ENCODE measurements at regions not wholly inside any gene's neighbourhood (a gene's known extent, or its start where the extent isn't known, plus 50 kb on each side); places are given as distances from the start of the nearest gene placed in this dataset.

GRCh38 chr13:34752283-34752960, 189.6 kb upstream of the NBEA start:
- no peak for DNase-seq (ENCODE audit: low read depth)

- DNase-seq (ENCODE audit: low read depth), result no peak
These were observed 185.9 kb upstream of the NBEA start for GRCh38 chr13:34756136-34756535.

GRCh38 chr13:34756572-34756971, 185.5 kb upstream of the NBEA start:
- no peak for DNase-seq (ENCODE audit: low read depth)

GRCh38 chr13:34757441-34757840, 184.6 kb upstream of the NBEA start:
- DNase-seq (ENCODE audit: low read depth), result no peak

- no peak for DNase-seq (ENCODE audit: low read depth)
These were observed 183.4 kb upstream of the NBEA start for GRCh38 chr13:34758628-34759027.

GRCh38 chr13:34762312-34762711, 179.8 kb upstream of the NBEA start:
- DNase-seq (ENCODE audit: low read depth), result no peak

GRCh38 chr13:34764246-34764645, 177.8 kb upstream of the NBEA start:
- no peak for DNase-seq (ENCODE audit: low read depth)

- DNase-seq (ENCODE audit: low read depth), result no peak
These were observed 176.5 kb upstream of the NBEA start for GRCh38 chr13:34765446-34766180.

- no peak for DNase-seq (ENCODE audit: low read depth)
These were observed 174.3 kb upstream of the NBEA start for GRCh38 chr13:34767778-34768177.

- no peak for DNase-seq (ENCODE audit: low read depth)
These were observed 169.9 kb upstream of the NBEA start for GRCh38 chr13:34772206-34772605.

- no peak for DNase-seq (ENCODE audit: low read depth)
These were observed 169.2 kb upstream of the NBEA start for GRCh38 chr13:34772881-34773280.

GRCh38 chr13:34776390-34776981, 165.6 kb upstream of the NBEA start:
- no peak for DNase-seq (ENCODE audit: low read depth)

- no peak for DNase-seq (ENCODE audit: low read depth)
These were observed 164.8 kb upstream of the NBEA start for GRCh38 chr13:34777089-34777913.

GRCh38 chr13:34777914-34778303, 164.2 kb upstream of the NBEA start:
- DNase-seq (ENCODE audit: low read depth), result no peak

- no peak for DNase-seq (ENCODE audit: low read depth)
These were observed 162.9 kb upstream of the NBEA start for GRCh38 chr13:34779171-34779570.

GRCh38 chr13:34793301-34793700, 148.8 kb upstream of the NBEA start:
- DNase-seq (ENCODE audit: low read depth), result no peak

GRCh38 chr13:34803756-34804155, 138.3 kb upstream of the NBEA start:
- no peak for DNase-seq (ENCODE audit: low read depth)

- no peak for DNase-seq (ENCODE audit: low read depth)
These were observed 136.7 kb upstream of the NBEA start for GRCh38 chr13:34805347-34805746.

GRCh38 chr13:34808649-34809048, 133.4 kb upstream of the NBEA start:
- no peak for DNase-seq (ENCODE audit: low read depth)

- DNase-seq (ENCODE audit: low read depth), result no peak
These were observed 131.1 kb upstream of the NBEA start for GRCh38 chr13:34810996-34811395.

- no peak for DNase-seq (ENCODE audit: low read depth)
These were observed 126.5 kb upstream of the NBEA start for GRCh38 chr13:34815526-34815925.

- no peak for DNase-seq (ENCODE audit: low read depth)
These were observed 125.7 kb upstream of the NBEA start for GRCh38 chr13:34816245-34816884.
